RWPE1 (cell line): ENCODE measurements at regions not wholly inside any gene's neighbourhood (a gene's known extent, or its start where the extent isn't known, plus 50 kb on each side); places are given as distances from the start of the nearest gene placed in this dataset.

Experiments used
- CTCF ChIA-PET: fragments of 350-600 bp; sonication (Branson Sonifier 250); formaldehyde crosslinking; extraction: SDS; loops from one replicate; lab custom pipeline; 2021; lab: Yijun Ruan, JAX
- POLR2A ChIA-PET: fragments of 400-600 bp; formaldehyde crosslinking; extraction: SDS; loops from one replicate; lab custom pipeline; 2020; ENCODE audit warnings: antibody characterized with exemption; ENCODE audit not compliant: low non-redundant PET; lab: Yijun Ruan, JAX
- DNase-seq: peaks from one replicate; pipeline ENCODE4 v3.0.0; 2012; ENCODE audit warnings: low spot score
- H3K27ac ChIP-seq: fragments of 450-650 bp; 2 replicates; pipeline ENCODE4 v1.5.1; 2017
- CTCF ChIP-seq: fragments of 450-650 bp; conservative IDR thresholded peaks from 2 replicates; pipeline ENCODE4 v1.5.1; 2017; ENCODE audit warnings: low read depth, mild to moderate bottlenecking

- ChIA-PET POLR2A (no interaction called here), CTCF (interaction anchor here (0.6 kb wide), 1 partner anchor 17 kb away, joined by 4 read pairs; no protein-coding TSS in a partner anchor)
- DNase-seq: no peak
Observed at GRCh38 chr2:853203-853870, 97.3 kb upstream of the SNTG2 start.

GRCh38 chr2:852168-852567 is 98.5 kb upstream of the SNTG2 start:
- no peak for DNase-seq
- ChIA-PET CTCF (no interaction called here), POLR2A (no interaction called here)
- TF ChIP-seq CTCF: no peak
- H3K27ac ChIP-seq: no peak overlapping the region

More at GRCh38 chr2:853203-853870, 97.3 kb upstream of the SNTG2 start:
- H3K27ac ChIP-seq: no peak overlapping the region
- TF ChIP-seq CTCF: no peak

- no peak for DNase-seq
- ChIA-PET POLR2A (no interaction called here), CTCF (no interaction called here)
- TF ChIP-seq CTCF: no peak
- H3K27ac ChIP-seq: no peak overlapping the region
Observed at GRCh38 chr2:851680-852079, 99.0 kb upstream of the SNTG2 start.

- no peak for TF ChIP-seq CTCF
- no peak for DNase-seq
- ChIA-PET CTCF (no interaction called here), POLR2A (no interaction called here)
- H3K27ac ChIP-seq: no peak overlapping the region
Observed at GRCh38 chr2:851078-851477, 99.6 kb upstream of the SNTG2 start.

- no peak for TF ChIP-seq CTCF
- CTCF ChIA-PET: no interaction called here
- DNase-seq: no peak
Observed at GRCh38 chr2:850429-850828, 100.2 kb upstream of the SNTG2 start.

GRCh38 chr2:848099-848498 is 102.5 kb upstream of the SNTG2 start:
- no peak overlapping the region for H3K27ac ChIP-seq
- CTCF ChIA-PET: no interaction called here
- POLR2A ChIA-PET: no interaction called here

More at GRCh38 chr2:850429-850828, 100.2 kb upstream of the SNTG2 start:
- H3K27ac ChIP-seq: no peak overlapping the region
- POLR2A ChIA-PET: no interaction called here

More at GRCh38 chr2:848099-848498, 102.5 kb upstream of the SNTG2 start:
- TF ChIP-seq CTCF: no peak
- DNase-seq: no peak
